ENCODE measurements at regions not wholly inside any gene's neighbourhood (a gene's known extent, or its start where the extent isn't known, plus 50 kb on each side); places are given as distances from the start of the nearest gene placed in this dataset.

- CTCF ChIA-PET, result interaction anchor here (0.6 to 1.9 kb wide), 4 partner anchors 23 to 646 kb away, joined by 3 to 4 read pairs (median 3); no protein-coding TSS in a partner anchor
- DNase-seq (ENCODE audit: low read depth, low spot score), result no peak
- no peak overlapping the region for H3K4me2 ChIP-seq (ENCODE audit: insufficient read depth, low read length)
- BruUV-seq (replicated peaks), result no TSS peak
- TF ChIP-seq MYC (IDR thresholded peaks at IDR 0.05; ENCODE audit: low read depth, low read length) (no peak), MAX (IDR thresholded peaks at IDR 0.05; ENCODE audit: insufficient read depth, insufficient read length) (no peak), EZH2 (IDR thresholded peaks at IDR 0.05; ENCODE audit: borderline replicate concordance, low read depth, low read length, severe bottlenecking) (no peak), POLR2A (IDR thresholded peaks at IDR 0.05; ENCODE audit: low read depth, low read length) (no peak)
- no peak overlapping the region for H2AFZ ChIP-seq (ENCODE audit: low read depth, low read length)
- POLR2A ChIA-PET, result no interaction called here
- H3K9me3 ChIP-seq (replicated peaks; ENCODE audit: control insufficient read depth, insufficient read depth, low read length), result no peaks in the 10 kb centered on the region
- H3K27ac ChIP-seq (ENCODE audit: insufficient read depth, low read depth, low read length), result no peak overlapping the region
- no peaks in the 10 kb centered on the region for H3K79me2 ChIP-seq (ENCODE audit: control insufficient read depth, insufficient read depth, low read length)
- no peaks in the 10 kb centered on the region for H3K9me1 ChIP-seq (replicated peaks; ENCODE audit: control insufficient read depth, extremely low read depth, insufficient read depth, low read length)
- no peak overlapping the region for H3K9ac ChIP-seq (replicated peaks; ENCODE audit: extremely low read depth, insufficient read depth, low read length)
- no peaks in the 10 kb centered on the region for H4K20me1 ChIP-seq (replicated peaks; ENCODE audit: control insufficient read depth, extremely low read depth, insufficient read depth, low read length)
- no peaks in the 10 kb centered on the region for H3K4me1 ChIP-seq (ENCODE audit: control insufficient read depth, extremely low read depth, insufficient read depth, low read length)
- no peak overlapping the region for H3K4me3 ChIP-seq (replicated peaks in 1 of 3; ENCODE audit: insufficient read depth in 1 of 3, low read depth in 1 of 3, low read length in 3 of 3)
- H3K27me3 ChIP-seq (ENCODE audit: control insufficient read depth in 2 of 2, insufficient read depth in 2 of 2, low read length in 2 of 2), result peaks cover 9 to 12% of the 10 kb centered on the region in 2 experiments
- no peak for FAIRE-seq
- dilution Hi-C loops (cut with MboI; ENCODE audit: extremely low pct_ligation_motif_present, low sequenced_read_pairs), result no loop called here
- intact Hi-C loops (cut with micrococcal nuclease), result no loop called here
- H3K36me3 ChIP-seq (ENCODE audit: control insufficient read depth in 2 of 2, extremely low read depth in 1 of 2, insufficient read depth in 2 of 2, low read length in 2 of 2), result no peaks in the 10 kb centered on the region
Measured at GRCh38 chr18:57984490-57985115, 59.4 kb upstream of the NEDD4L start.

- no peaks in the 10 kb centered on the region for H4K20me1 ChIP-seq (replicated peaks; ENCODE audit: control insufficient read depth, extremely low read depth, insufficient read depth, low read length)
- no peaks in the 10 kb centered on the region for H3K9me3 ChIP-seq (replicated peaks; ENCODE audit: control insufficient read depth, insufficient read depth, low read length)
- H3K36me3 ChIP-seq (ENCODE audit: control insufficient read depth in 2 of 2, extremely low read depth in 1 of 2, insufficient read depth in 2 of 2, low read length in 2 of 2), result no peaks in the 10 kb centered on the region
- intact Hi-C loops (cut with micrococcal nuclease), result no loop called here
- FAIRE-seq (no peak), DNase-seq (ENCODE audit: low read depth, low spot score) (no peak)
- H3K9me1 ChIP-seq (replicated peaks; ENCODE audit: control insufficient read depth, extremely low read depth, insufficient read depth, low read length), result no peaks in the 10 kb centered on the region
- no TSS peak for BruUV-seq (replicated peaks)
- dilution Hi-C loops (cut with MboI; ENCODE audit: extremely low pct_ligation_motif_present, low sequenced_read_pairs), result no loop called here
- no peaks in the 10 kb centered on the region for H3K79me2 ChIP-seq (ENCODE audit: control insufficient read depth, insufficient read depth, low read length)
- H2AFZ ChIP-seq (ENCODE audit: low read depth, low read length), result no peak overlapping the region
- CTCF ChIA-PET, result interaction anchor here (0.6 to 1.3 kb wide), 3 partner anchors 24 to 647 kb away, joined by 3 read pairs; no protein-coding TSS in a partner anchor
- no peak overlapping the region for H3K9ac ChIP-seq (replicated peaks; ENCODE audit: extremely low read depth, insufficient read depth, low read length)
- no peak overlapping the region for H3K4me2 ChIP-seq (ENCODE audit: insufficient read depth, low read length)
- H3K4me3 ChIP-seq (replicated peaks in 1 of 3; ENCODE audit: insufficient read depth in 1 of 3, low read depth in 1 of 3, low read length in 3 of 3), result no peak overlapping the region
- H3K27ac ChIP-seq (ENCODE audit: insufficient read depth, low read depth, low read length), result no peak overlapping the region
- TF ChIP-seq POLR2AphosphoS5 (IDR thresholded peaks at IDR 0.05; ENCODE audit: insufficient read depth, low read depth, low read length) (no peak), EZH2 (IDR thresholded peaks at IDR 0.05; ENCODE audit: borderline replicate concordance, low read depth, low read length, severe bottlenecking) (no peak), MYC (IDR thresholded peaks at IDR 0.05; ENCODE audit: low read depth, low read length) (no peak), GATA2 (IDR thresholded peaks at IDR 0.05; ENCODE audit: insufficient read depth, insufficient read length, low read depth, low read length) (no peak), JUN (IDR thresholded peaks at IDR 0.05; ENCODE audit: borderline replicate concordance, insufficient read depth, insufficient read length, low read depth) (no peak), POLR2A (IDR thresholded peaks at IDR 0.05; ENCODE audit: low read depth, low read length) (no peak), FOS (IDR thresholded peaks at IDR 0.05; ENCODE audit: borderline replicate concordance, insufficient read depth, low read length) (no peak), MAX (IDR thresholded peaks at IDR 0.05; ENCODE audit: insufficient read depth, insufficient read length) (no peak), CTCF (IDR thresholded peaks at IDR 0.05; ENCODE audit: extremely low read depth in 1 of 2, insufficient read depth in 1 of 2, low read depth in 1 of 2, low read length in 2 of 2) (no peak)
- H3K27me3 ChIP-seq (ENCODE audit: control insufficient read depth in 2 of 2, insufficient read depth in 2 of 2, low read length in 2 of 2), result peaks cover 9 to 13% of the 10 kb centered on the region in 2 experiments
- H3K4me1 ChIP-seq (ENCODE audit: control insufficient read depth, extremely low read depth, insufficient read depth, low read length), result no peaks in the 10 kb centered on the region
- POLR2A ChIA-PET, result no interaction called here
Measured at GRCh38 chr18:57983965-57984364, 60.1 kb upstream of the NEDD4L start.

All from endothelial cell of umbilical vein (primary cell).